ENCODE measurements at regions not wholly inside any gene's neighbourhood (a gene's known extent, or its start where the extent isn't known, plus 50 kb on each side); places are given as distances from the start of the nearest gene placed in this dataset.

DNA sequence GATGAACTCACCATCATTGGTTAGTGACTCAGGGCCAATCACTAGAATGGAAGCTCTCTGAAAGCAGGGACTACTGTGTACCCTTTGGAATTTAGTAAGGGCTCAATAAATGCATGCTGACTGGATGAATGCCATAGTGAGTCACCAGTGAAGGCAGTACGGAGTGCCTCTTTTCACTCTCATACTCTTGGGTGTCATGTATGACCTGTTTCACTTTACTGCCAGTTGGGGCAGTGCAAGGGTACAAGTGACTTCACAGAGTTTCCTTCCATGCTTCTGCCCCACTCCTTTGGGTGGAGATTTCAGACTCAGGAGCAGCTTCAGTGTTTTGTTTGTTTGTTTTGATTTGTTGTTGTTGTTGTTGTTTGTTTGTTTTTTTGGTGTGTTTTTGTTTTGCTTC is 57.7 kb downstream of the SOX3 start:
- Histone ChIP-seq H3K9me3 (ENCODE audit: control insufficient read depth in 4 of 4, low read length in 3 of 4) (no peaks in the 10 kb centered on the region), H3K4me3 (ENCODE audit: low read depth in 1 of 3, low read length in 3 of 3) (no peak overlapping the region), H3K4me1 (ENCODE audit: control insufficient read depth in 4 of 4, insufficient read depth in 4 of 4, low read length in 3 of 4) (no peaks in the 10 kb centered on the region), H3K36me3 (ENCODE audit: control insufficient read depth in 4 of 4, insufficient read depth in 3 of 4, low read depth in 1 of 4, low read length in 3 of 4) (no peaks in the 10 kb centered on the region), H3K27me3 (ENCODE audit: control insufficient read depth in 4 of 4, insufficient read depth in 4 of 4, low read length in 3 of 4) (no peaks in the 10 kb centered on the region), H3K27ac (ENCODE audit: low read depth in 1 of 2, low read length in 2 of 2) (no peak overlapping the region), H3K9ac (ENCODE audit: low read depth in 1 of 2, low read length in 2 of 2) (no peak overlapping the region)
- DNase-seq (ENCODE audit: low spot score) = no peak
- WGBS = 85% methylated on average over 1 of the region's 1 CpG
- TF ChIP-seq, protein P1, sequence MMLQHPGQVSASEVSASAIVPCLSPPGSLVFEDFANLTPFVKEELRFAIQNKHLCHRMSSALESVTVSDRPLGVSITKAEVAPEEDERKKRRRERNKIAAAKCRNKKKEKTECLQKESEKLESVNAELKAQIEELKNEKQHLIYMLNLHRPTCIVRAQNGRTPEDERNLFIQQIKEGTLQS (IDR thresholded peaks at IDR 0.05) = no peak
- no peak for TF ChIP-seq NR2F2 (IDR thresholded peaks at IDR 0.05)
- TF ChIP-seq RAD21 (IDR thresholded peaks at IDR 0.05) = no peak
- no peak for TF ChIP-seq JUND (IDR thresholded peaks at IDR 0.05)
- TF ChIP-seq HNF4A (conservative IDR thresholded peaks at IDR 0.05) = no peak

DNA sequence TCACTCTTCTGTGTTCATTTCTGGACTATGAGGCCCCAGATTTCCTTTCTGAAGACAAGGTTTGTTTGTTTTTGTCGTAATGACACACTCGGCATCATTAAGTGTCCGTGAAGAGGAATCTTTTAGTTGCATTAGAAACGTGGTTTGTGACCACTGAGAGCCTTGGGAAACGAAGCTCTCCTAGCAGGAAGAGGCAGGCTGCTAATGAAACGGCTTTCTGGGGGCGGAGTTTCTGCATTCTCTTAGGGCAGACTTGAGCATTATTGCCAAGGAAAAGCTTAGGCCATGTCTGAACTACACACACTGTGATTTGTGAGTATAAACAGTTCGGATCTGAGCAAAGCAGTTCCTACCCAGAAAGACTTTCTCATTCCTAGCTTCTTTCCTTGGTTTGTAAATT is 64.0 kb downstream of the SOX3 start:
- no peak for DNase-seq (ENCODE audit: low spot score)
- no peak overlapping the region for H3K9ac ChIP-seq (ENCODE audit: low read depth in 1 of 2, low read length in 2 of 2)
- no peaks in the 10 kb centered on the region for H3K36me3 ChIP-seq (ENCODE audit: control insufficient read depth in 4 of 4, insufficient read depth in 3 of 4, low read depth in 1 of 4, low read length in 3 of 4)
- H3K4me1 ChIP-seq (ENCODE audit: control insufficient read depth in 4 of 4, insufficient read depth in 4 of 4, low read length in 3 of 4) = peaks cover 0 to 6% (median 0%) of the 10 kb centered on the region in 4 donors
- TF ChIP-seq TAF1 (conservative IDR thresholded peaks at IDR 0.05) = no peak
- TF ChIP-seq, protein P2, sequence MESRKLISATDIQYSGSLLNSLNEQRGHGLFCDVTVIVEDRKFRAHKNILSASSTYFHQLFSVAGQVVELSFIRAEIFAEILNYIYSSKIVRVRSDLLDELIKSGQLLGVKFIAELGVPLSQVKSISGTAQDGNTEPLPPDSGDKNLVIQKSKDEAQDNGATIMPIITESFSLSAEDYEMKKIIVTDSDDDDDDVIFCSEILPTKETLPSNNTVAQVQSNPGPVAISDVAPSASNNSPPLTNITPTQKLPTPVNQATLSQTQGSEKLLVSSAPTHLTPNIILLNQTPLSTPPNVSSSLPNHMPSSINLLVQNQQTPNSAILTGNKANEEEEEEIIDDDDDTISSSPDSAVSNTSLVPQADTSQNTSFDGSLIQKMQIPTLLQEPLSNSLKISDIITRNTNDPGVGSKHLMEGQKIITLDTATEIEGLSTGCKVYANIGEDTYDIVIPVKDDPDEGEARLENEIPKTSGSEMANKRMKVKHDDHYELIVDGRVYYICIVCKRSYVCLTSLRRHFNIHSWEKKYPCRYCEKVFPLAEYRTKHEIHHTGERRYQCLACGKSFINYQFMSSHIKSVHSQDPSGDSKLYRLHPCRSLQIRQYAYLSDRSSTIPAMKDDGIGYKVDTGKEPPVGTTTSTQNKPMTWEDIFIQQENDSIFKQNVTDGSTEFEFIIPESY (IDR thresholded peaks at IDR 0.05) = no peak
- TF ChIP-seq YY1 (IDR thresholded peaks at IDR 0.05) = no peak
- TF ChIP-seq FOXA1 (IDR thresholded peaks at IDR 0.05) = no peak
- no peak overlapping the region for H3K27ac ChIP-seq (ENCODE audit: low read depth in 1 of 2, low read length in 2 of 2)
- H3K9me3 ChIP-seq (ENCODE audit: control insufficient read depth in 4 of 4, low read length in 3 of 4) = no peaks in the 10 kb centered on the region
- H3K4me3 ChIP-seq (ENCODE audit: low read depth in 1 of 3, low read length in 3 of 3) = no peak overlapping the region
- peaks cover 0 to 2% (median 0%) of the 10 kb centered on the region in 4 donors for H3K27me3 ChIP-seq (ENCODE audit: control insufficient read depth in 4 of 4, insufficient read depth in 4 of 4, low read length in 3 of 4)
- 60% methylated on average over 8 of the region's 8 CpGs for WGBS

DNA sequence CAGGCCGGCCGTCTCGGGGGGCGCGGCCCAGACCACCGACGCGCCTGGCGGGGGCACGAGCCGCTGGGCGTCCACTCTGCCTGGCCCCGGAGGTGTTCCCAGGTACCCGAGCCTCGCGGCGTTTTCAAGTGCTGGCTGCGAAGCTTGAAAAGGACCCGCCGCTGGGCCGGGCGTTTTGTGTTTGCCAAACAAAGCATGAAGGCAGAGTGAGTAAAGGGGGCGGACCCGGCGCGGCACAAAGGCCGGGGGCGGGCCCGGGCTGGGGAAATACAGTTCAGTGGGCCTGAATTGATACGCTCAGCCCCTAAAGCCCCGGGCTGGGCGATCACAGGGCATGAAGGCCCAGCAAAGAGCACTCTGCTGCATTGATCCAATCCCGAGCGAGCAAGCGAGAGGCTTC is 65.4 kb downstream of the SOX3 start:
- DNase-seq (ENCODE audit: low spot score) = no peak
- H3K27me3 ChIP-seq (ENCODE audit: control insufficient read depth in 4 of 4, insufficient read depth in 4 of 4, low read length in 3 of 4) = peaks cover 0 to 2% (median 1%) of the 10 kb centered on the region in 4 donors
- TF ChIP-seq TAF1 (conservative IDR thresholded peaks at IDR 0.05) (no peak), GABPA (IDR thresholded peaks at IDR 0.05 in 1 of 2, conservative IDR thresholded peaks at IDR 0.05 in 1 of 2) (no peak), RAD21 (IDR thresholded peaks at IDR 0.05) (no peak), EGR1 (IDR thresholded peaks at IDR 0.05; ENCODE audit: low read depth in 2 of 2) (no peak), FOXA2 (IDR thresholded peaks at IDR 0.05) (no peak), RXRA (IDR thresholded peaks at IDR 0.05) (no peak), HNF4G (IDR thresholded peaks at IDR 0.05) (no peak), YY1 (IDR thresholded peaks at IDR 0.05) (no peak)
- TF ChIP-seq, protein P3, sequence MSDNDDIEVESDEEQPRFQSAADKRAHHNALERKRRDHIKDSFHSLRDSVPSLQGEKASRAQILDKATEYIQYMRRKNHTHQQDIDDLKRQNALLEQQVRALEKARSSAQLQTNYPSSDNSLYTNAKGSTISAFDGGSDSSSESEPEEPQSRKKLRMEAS (IDR thresholded peaks at IDR 0.05) = no peak
- TF ChIP-seq, protein P1 (IDR thresholded peaks at IDR 0.05) = no peak
- TF ChIP-seq, protein P4, sequence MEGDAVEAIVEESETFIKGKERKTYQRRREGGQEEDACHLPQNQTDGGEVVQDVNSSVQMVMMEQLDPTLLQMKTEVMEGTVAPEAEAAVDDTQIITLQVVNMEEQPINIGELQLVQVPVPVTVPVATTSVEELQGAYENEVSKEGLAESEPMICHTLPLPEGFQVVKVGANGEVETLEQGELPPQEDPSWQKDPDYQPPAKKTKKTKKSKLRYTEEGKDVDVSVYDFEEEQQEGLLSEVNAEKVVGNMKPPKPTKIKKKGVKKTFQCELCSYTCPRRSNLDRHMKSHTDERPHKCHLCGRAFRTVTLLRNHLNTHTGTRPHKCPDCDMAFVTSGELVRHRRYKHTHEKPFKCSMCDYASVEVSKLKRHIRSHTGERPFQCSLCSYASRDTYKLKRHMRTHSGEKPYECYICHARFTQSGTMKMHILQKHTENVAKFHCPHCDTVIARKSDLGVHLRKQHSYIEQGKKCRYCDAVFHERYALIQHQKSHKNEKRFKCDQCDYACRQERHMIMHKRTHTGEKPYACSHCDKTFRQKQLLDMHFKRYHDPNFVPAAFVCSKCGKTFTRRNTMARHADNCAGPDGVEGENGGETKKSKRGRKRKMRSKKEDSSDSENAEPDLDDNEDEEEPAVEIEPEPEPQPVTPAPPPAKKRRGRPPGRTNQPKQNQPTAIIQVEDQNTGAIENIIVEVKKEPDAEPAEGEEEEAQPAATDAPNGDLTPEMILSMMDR (IDR thresholded peaks at IDR 0.05; ENCODE audit: low read depth, low read length, missing input control) = no peak
- H3K27ac ChIP-seq (ENCODE audit: low read depth in 1 of 2, low read length in 2 of 2) = no peak overlapping the region
- no peak overlapping the region for H3K9ac ChIP-seq (ENCODE audit: low read depth in 1 of 2, low read length in 2 of 2)
- no peak overlapping the region for H3K4me3 ChIP-seq (ENCODE audit: low read depth in 1 of 3, low read length in 3 of 3)
- peaks cover 0 to 10% (median 0%) of the 10 kb centered on the region in 4 donors for H3K4me1 ChIP-seq (ENCODE audit: control insufficient read depth in 4 of 4, insufficient read depth in 4 of 4, low read length in 3 of 4)
- H3K36me3 ChIP-seq (ENCODE audit: control insufficient read depth in 4 of 4, insufficient read depth in 3 of 4, low read depth in 1 of 4, low read length in 3 of 4) = no peaks in the 10 kb centered on the region
- H3K9me3 ChIP-seq (ENCODE audit: control insufficient read depth in 4 of 4, low read length in 3 of 4) = no peaks in the 10 kb centered on the region
- WGBS = 5% methylated on average over 35 of the region's 35 CpGs
